ENCODE measurements at regions not wholly inside any gene's neighbourhood (a gene's known extent, or its start where the extent isn't known, plus 50 kb on each side); places are given as distances from the start of the nearest gene placed in this dataset.

DNA sequence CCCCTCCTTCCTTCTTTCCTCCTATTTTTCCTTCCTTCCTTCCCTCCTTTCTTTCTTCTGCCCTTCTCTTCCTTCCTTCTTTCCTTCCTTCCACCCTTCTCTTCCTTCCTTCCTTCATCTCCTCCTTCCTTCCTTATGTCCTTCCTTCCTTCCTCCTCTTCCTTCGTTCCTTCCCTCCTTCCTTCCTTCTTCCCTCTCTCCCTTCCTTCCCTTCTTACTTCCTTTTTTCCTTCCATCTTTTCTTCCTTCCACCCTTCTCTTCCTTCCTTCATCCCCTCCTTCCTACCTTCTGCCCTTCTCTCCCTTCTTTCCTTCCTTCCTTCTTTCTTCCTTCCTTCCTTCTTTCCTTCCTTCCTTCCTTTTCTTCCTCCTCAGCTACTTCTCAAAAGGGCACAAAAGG lies 287.3 kb upstream of the ZNF507 start:
- H3K23ac ChIP-seq (ENCODE audit: low read length) = no peak overlapping the region
- no peak overlapping the region for H3K9ac ChIP-seq (ENCODE audit: low read length)
- no peaks in the 10 kb centered on the region for H3K4me1 ChIP-seq (ENCODE audit: control insufficient read depth in 1 of 2, insufficient read depth in 2 of 2, low read length in 2 of 2)
- no peak overlapping the region for H3K14ac ChIP-seq (ENCODE audit: low read length)
- no peak for DNase-seq
- H3K18ac ChIP-seq (ENCODE audit: low read length) = no peak overlapping the region
- H3K79me1 ChIP-seq (ENCODE audit: low read length) = no peaks in the 10 kb centered on the region
- H3K4ac ChIP-seq (ENCODE audit: low read depth, low read length) = no peak overlapping the region
- WGBS (ENCODE audit: extremely low coverage, insufficient coverage, insufficient read length) = 45% methylated on average over 1 of the region's 1 CpG
- H2BK5ac ChIP-seq (ENCODE audit: low read depth, low read length, poor library complexity) = no peak overlapping the region
- no peaks in the 10 kb centered on the region for H3K36me3 ChIP-seq (ENCODE audit: control insufficient read depth in 1 of 2, insufficient read depth in 2 of 2, low read length in 2 of 2)
- no peak overlapping the region for H2AK5ac ChIP-seq (ENCODE audit: low read length)
- H4K91ac ChIP-seq (ENCODE audit: low read depth, low read length) = no peak overlapping the region
- H3K9me3 ChIP-seq (ENCODE audit: insufficient read depth, low read depth, low read length) = peaks cover 1% of the 10 kb centered on the region
- no peak overlapping the region for H2BK120ac ChIP-seq (ENCODE audit: insufficient read depth, low read length, poor library complexity)
- H3K27ac ChIP-seq (ENCODE audit: low read depth, low read length) = no peak overlapping the region
- no peak overlapping the region for H2AFZ ChIP-seq (ENCODE audit: insufficient read depth, low read length, poor library complexity)
- H3K27me3 ChIP-seq (ENCODE audit: insufficient read depth, low read length) = no peaks in the 10 kb centered on the region
- H4K8ac ChIP-seq (ENCODE audit: low read depth, low read length) = no peak overlapping the region
- H3K4me2 ChIP-seq (ENCODE audit: low read length) = no peak overlapping the region
- H3K4me3 ChIP-seq (ENCODE audit: low read depth, low read length) = no peak overlapping the region
- H2BK12ac ChIP-seq (ENCODE audit: low read length) = no peak overlapping the region
- no peaks in the 10 kb centered on the region for H3K79me2 ChIP-seq (ENCODE audit: control insufficient read depth, insufficient read depth, low read length, poor library complexity)
- H4K12ac ChIP-seq (ENCODE audit: low read depth, low read length) = no peak overlapping the region

- Histone ChIP-seq H3K23ac (ENCODE audit: low read length) (no peak overlapping the region), H3K27me3 (ENCODE audit: insufficient read depth, low read length) (no peaks in the 10 kb centered on the region), H3K4ac (ENCODE audit: low read depth, low read length) (no peak overlapping the region), H3K4me3 (ENCODE audit: low read depth, low read length) (no peak overlapping the region), H4K8ac (ENCODE audit: low read depth, low read length) (no peak overlapping the region), H4K12ac (ENCODE audit: low read depth, low read length) (no peak overlapping the region), H3K27ac (ENCODE audit: low read depth, low read length) (no peak overlapping the region), H2BK5ac (ENCODE audit: low read depth, low read length, poor library complexity) (no peak overlapping the region), H3K18ac (ENCODE audit: low read length) (no peak overlapping the region), H4K91ac (ENCODE audit: low read depth, low read length) (no peak overlapping the region), H3K9me3 (ENCODE audit: insufficient read depth, low read depth, low read length) (peaks cover 1% of the 10 kb centered on the region), H3K9ac (ENCODE audit: low read length) (no peak overlapping the region), H3K36me3 (ENCODE audit: control insufficient read depth in 1 of 2, insufficient read depth in 2 of 2, low read length in 2 of 2) (no peaks in the 10 kb centered on the region), H3K79me1 (ENCODE audit: low read length) (no peaks in the 10 kb centered on the region), H3K14ac (ENCODE audit: low read length) (no peak overlapping the region), H3K79me2 (ENCODE audit: control insufficient read depth, insufficient read depth, low read length, poor library complexity) (no peaks in the 10 kb centered on the region), H2AK5ac (ENCODE audit: low read length) (no peak overlapping the region), H3K4me1 (ENCODE audit: control insufficient read depth in 1 of 2, insufficient read depth in 2 of 2, low read length in 2 of 2) (no peaks in the 10 kb centered on the region), H2BK120ac (ENCODE audit: insufficient read depth, low read length, poor library complexity) (no peak overlapping the region), H2AFZ (ENCODE audit: insufficient read depth, low read length, poor library complexity) (no peak overlapping the region), H3K4me2 (ENCODE audit: low read length) (no peak overlapping the region), H2BK12ac (ENCODE audit: low read length) (no peak overlapping the region)
- no peak for DNase-seq
- WGBS (ENCODE audit: extremely low coverage, insufficient coverage, insufficient read length) = no CpG with 5 or more reads among the region's 1 CpG
Observed at GRCh38 chr19:32061315-32061714, 284.1 kb upstream of the ZNF507 start.

GRCh38 chr19:32063601-32064000 lies 281.8 kb upstream of the ZNF507 start:
- Histone ChIP-seq H3K36me3 (ENCODE audit: control insufficient read depth in 1 of 2, insufficient read depth in 2 of 2, low read length in 2 of 2) (no peaks in the 10 kb centered on the region), H3K79me2 (ENCODE audit: control insufficient read depth, insufficient read depth, low read length, poor library complexity) (no peaks in the 10 kb centered on the region), H3K79me1 (ENCODE audit: low read length) (no peaks in the 10 kb centered on the region), H3K27me3 (ENCODE audit: insufficient read depth, low read length) (no peaks in the 10 kb centered on the region), H3K4me3 (ENCODE audit: low read depth, low read length) (no peak overlapping the region), H2AFZ (ENCODE audit: insufficient read depth, low read length, poor library complexity) (no peak overlapping the region), H3K18ac (ENCODE audit: low read length) (no peak overlapping the region), H4K91ac (ENCODE audit: low read depth, low read length) (no peak overlapping the region), H3K23ac (ENCODE audit: low read length) (no peak overlapping the region), H2BK5ac (ENCODE audit: low read depth, low read length, poor library complexity) (no peak overlapping the region), H3K9me3 (ENCODE audit: insufficient read depth, low read depth, low read length) (no peaks in the 10 kb centered on the region), H3K4ac (ENCODE audit: low read depth, low read length) (no peak overlapping the region), H2BK120ac (ENCODE audit: insufficient read depth, low read length, poor library complexity) (no peak overlapping the region), H3K9ac (ENCODE audit: low read length) (no peak overlapping the region), H4K12ac (ENCODE audit: low read depth, low read length) (no peak overlapping the region), H3K14ac (ENCODE audit: low read length) (no peak overlapping the region), H4K8ac (ENCODE audit: low read depth, low read length) (no peak overlapping the region), H3K4me2 (ENCODE audit: low read length) (no peak overlapping the region), H2AK5ac (ENCODE audit: low read length) (no peak overlapping the region), H3K27ac (ENCODE audit: low read depth, low read length) (no peak overlapping the region), H2BK12ac (ENCODE audit: low read length) (no peak overlapping the region), H3K4me1 (ENCODE audit: control insufficient read depth in 1 of 2, insufficient read depth in 2 of 2, low read length in 2 of 2) (no peaks in the 10 kb centered on the region)
- no peak for DNase-seq
- no CpG with 5 or more reads among the region's 10 CpGs for WGBS (ENCODE audit: extremely low coverage, insufficient coverage, insufficient read length)

DNA sequence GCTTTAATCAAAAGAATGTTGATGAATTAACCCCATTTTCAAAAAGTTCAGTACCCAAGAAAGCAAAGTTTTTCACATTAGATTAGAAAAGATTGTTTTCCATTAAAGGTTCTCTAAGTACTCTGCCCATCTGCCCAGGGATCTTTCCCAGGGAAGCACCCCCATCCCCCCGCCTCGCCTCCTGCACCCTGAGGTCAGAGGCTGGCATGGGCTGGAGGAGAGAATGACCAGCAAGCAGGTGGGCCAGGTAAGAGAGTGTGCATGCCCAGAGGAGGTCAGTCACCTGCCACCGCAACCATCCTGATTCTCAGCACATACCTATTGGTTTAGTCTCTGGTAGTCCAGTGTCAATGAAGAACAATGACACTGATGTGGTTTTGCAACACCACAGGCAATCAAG lies 279.4 kb upstream of the ZNF507 start:
- H4K91ac ChIP-seq (ENCODE audit: low read depth, low read length) = no peak overlapping the region
- H3K23ac ChIP-seq (ENCODE audit: low read length) = no peak overlapping the region
- no peaks in the 10 kb centered on the region for H3K27me3 ChIP-seq (ENCODE audit: insufficient read depth, low read length)
- no peak overlapping the region for H3K4me2 ChIP-seq (ENCODE audit: low read length)
- H3K27ac ChIP-seq (ENCODE audit: low read depth, low read length) = no peak overlapping the region
- H3K9ac ChIP-seq (ENCODE audit: low read length) = no peak overlapping the region
- H4K12ac ChIP-seq (ENCODE audit: low read depth, low read length) = no peak overlapping the region
- no peak overlapping the region for H4K8ac ChIP-seq (ENCODE audit: low read depth, low read length)
- H3K18ac ChIP-seq (ENCODE audit: low read length) = no peak overlapping the region
- no peak overlapping the region for H3K4me3 ChIP-seq (ENCODE audit: low read depth, low read length)
- no peak overlapping the region for H3K4ac ChIP-seq (ENCODE audit: low read depth, low read length)
- H3K79me1 ChIP-seq (ENCODE audit: low read length) = no peaks in the 10 kb centered on the region
- H3K9me3 ChIP-seq (ENCODE audit: insufficient read depth, low read depth, low read length) = no peaks in the 10 kb centered on the region
- H2AK5ac ChIP-seq (ENCODE audit: low read length) = no peak overlapping the region
- no peak overlapping the region for H2BK120ac ChIP-seq (ENCODE audit: insufficient read depth, low read length, poor library complexity)
- DNase-seq = no peak
- no peaks in the 10 kb centered on the region for H3K36me3 ChIP-seq (ENCODE audit: control insufficient read depth in 1 of 2, insufficient read depth in 2 of 2, low read length in 2 of 2)
- WGBS (ENCODE audit: extremely low coverage, insufficient coverage, insufficient read length) = no CpG with 5 or more reads among the region's 3 CpGs
- H3K14ac ChIP-seq (ENCODE audit: low read length) = no peak overlapping the region
- H2AFZ ChIP-seq (ENCODE audit: insufficient read depth, low read length, poor library complexity) = no peak overlapping the region
- H2BK5ac ChIP-seq (ENCODE audit: low read depth, low read length, poor library complexity) = no peak overlapping the region
- H3K79me2 ChIP-seq (ENCODE audit: control insufficient read depth, insufficient read depth, low read length, poor library complexity) = no peaks in the 10 kb centered on the region
- H2BK12ac ChIP-seq (ENCODE audit: low read length) = no peak overlapping the region
- no peaks in the 10 kb centered on the region for H3K4me1 ChIP-seq (ENCODE audit: control insufficient read depth in 1 of 2, insufficient read depth in 2 of 2, low read length in 2 of 2)
